ENCODE measurements at regions not wholly inside any gene's neighbourhood (a gene's known extent, or its start where the extent isn't known, plus 50 kb on each side); places are given as distances from the start of the nearest gene placed in this dataset.

GRCh38 chr1:157230500-157230899, 92.3 kb upstream of the ETV3 start:
- no peak overlapping the region for H3K9ac ChIP-seq
- no peaks in the 10 kb centered on the region for H3K9me3 ChIP-seq (ENCODE audit: control insufficient read depth, low read length)
- no peaks in the 10 kb centered on the region for H3K27me3 ChIP-seq (ENCODE audit: control insufficient read depth, insufficient read depth, low read length)
- no peaks in the 10 kb centered on the region for H3K79me2 ChIP-seq
- no peak for TF ChIP-seq CTCF (IDR thresholded peaks at IDR 0.05)
- no peak overlapping the region for H3K4me2 ChIP-seq (ENCODE audit: low read length)
- H3K4me3 ChIP-seq (ENCODE audit: low read depth, low read length), result no peak overlapping the region
- H3K4me1 ChIP-seq, result no peaks in the 10 kb centered on the region
- no peaks in the 10 kb centered on the region for H3K36me3 ChIP-seq (ENCODE audit: control insufficient read depth, insufficient read depth, low read length)
- no peak overlapping the region for H3K27ac ChIP-seq
- H2AFZ ChIP-seq, result no peak overlapping the region

- no peak overlapping the region for H3K27ac ChIP-seq
- H3K4me1 ChIP-seq, result no peaks in the 10 kb centered on the region
- no peaks in the 10 kb centered on the region for H3K36me3 ChIP-seq (ENCODE audit: control insufficient read depth, insufficient read depth, low read length)
- no peak for TF ChIP-seq CTCF (IDR thresholded peaks at IDR 0.05)
- no peak overlapping the region for H3K4me2 ChIP-seq (ENCODE audit: low read length)
- H3K79me2 ChIP-seq, result no peaks in the 10 kb centered on the region
- no peaks in the 10 kb centered on the region for H3K9me3 ChIP-seq (ENCODE audit: control insufficient read depth, low read length)
- H3K9ac ChIP-seq, result no peak overlapping the region
- no peak overlapping the region for H3K4me3 ChIP-seq (ENCODE audit: low read depth, low read length)
- no peaks in the 10 kb centered on the region for H3K27me3 ChIP-seq (ENCODE audit: control insufficient read depth, insufficient read depth, low read length)
- no peak overlapping the region for H2AFZ ChIP-seq
These were observed 89.5 kb upstream of the ETV3 start for GRCh38 chr1:157227700-157228099.

GRCh38 chr1:157226739-157227138, 88.5 kb upstream of the ETV3 start:
- no peaks in the 10 kb centered on the region for H3K4me1 ChIP-seq
- no peaks in the 10 kb centered on the region for H3K36me3 ChIP-seq (ENCODE audit: control insufficient read depth, insufficient read depth, low read length)
- H3K27ac ChIP-seq, result no peak overlapping the region
- H3K4me2 ChIP-seq (ENCODE audit: low read length), result no peak overlapping the region
- no peak overlapping the region for H3K4me3 ChIP-seq (ENCODE audit: low read depth, low read length)
- no peak overlapping the region for H3K9ac ChIP-seq
- no peaks in the 10 kb centered on the region for H3K27me3 ChIP-seq (ENCODE audit: control insufficient read depth, insufficient read depth, low read length)
- H3K79me2 ChIP-seq, result no peaks in the 10 kb centered on the region
- H2AFZ ChIP-seq, result no peak overlapping the region
- no peaks in the 10 kb centered on the region for H3K9me3 ChIP-seq (ENCODE audit: control insufficient read depth, low read length)
- TF ChIP-seq CTCF (IDR thresholded peaks at IDR 0.05), result no peak

GRCh38 chr1:157219600-157219999, 81.4 kb upstream of the ETV3 start:
- no peak overlapping the region for H3K4me3 ChIP-seq (ENCODE audit: low read depth, low read length)
- no peaks in the 10 kb centered on the region for H3K4me1 ChIP-seq
- H3K9ac ChIP-seq, result no peak overlapping the region
- H3K36me3 ChIP-seq (ENCODE audit: control insufficient read depth, insufficient read depth, low read length), result no peaks in the 10 kb centered on the region
- TF ChIP-seq CTCF (IDR thresholded peaks at IDR 0.05), result no peak
- no peaks in the 10 kb centered on the region for H3K27me3 ChIP-seq (ENCODE audit: control insufficient read depth, insufficient read depth, low read length)
- H3K79me2 ChIP-seq, result no peaks in the 10 kb centered on the region
- no peak overlapping the region for H2AFZ ChIP-seq
- H3K4me2 ChIP-seq (ENCODE audit: low read length), result no peak overlapping the region
- H3K27ac ChIP-seq, result no peak overlapping the region
- no peaks in the 10 kb centered on the region for H3K9me3 ChIP-seq (ENCODE audit: control insufficient read depth, low read length)

GRCh38 chr1:157219182-157219581, 81.0 kb upstream of the ETV3 start:
- H3K9ac ChIP-seq, result no peak overlapping the region

More at GRCh38 chr1:157219182-157219581, 81.0 kb upstream of the ETV3 start:
- H3K9me3 ChIP-seq (ENCODE audit: control insufficient read depth, low read length), result no peaks in the 10 kb centered on the region
- no peak overlapping the region for H2AFZ ChIP-seq
- no peak overlapping the region for H3K4me3 ChIP-seq (ENCODE audit: low read depth, low read length)
- H3K4me1 ChIP-seq, result no peaks in the 10 kb centered on the region
- H3K27ac ChIP-seq, result no peak overlapping the region
- no peak overlapping the region for H3K4me2 ChIP-seq (ENCODE audit: low read length)
- no peak for TF ChIP-seq CTCF (IDR thresholded peaks at IDR 0.05)
- no peaks in the 10 kb centered on the region for H3K27me3 ChIP-seq (ENCODE audit: control insufficient read depth, insufficient read depth, low read length)
- H3K79me2 ChIP-seq, result no peaks in the 10 kb centered on the region
- H3K36me3 ChIP-seq (ENCODE audit: control insufficient read depth, insufficient read depth, low read length), result no peaks in the 10 kb centered on the region

All from parathyroid adenoma (tissue), 2 donors.